ENCODE measurements at regions not wholly inside any gene's neighbourhood (a gene's known extent, or its start where the extent isn't known, plus 50 kb on each side); places are given as distances from the start of the nearest gene placed in this dataset.

GRCh38 chrX:10048707-10049106 is 81.5 kb downstream of the CLDN34 start:
- H3K4me3 ChIP-seq (ENCODE audit: low read length) = no peak overlapping the region

GRCh38 chrX:10049236-10049635 is 82.1 kb downstream of the CLDN34 start:
- Histone ChIP-seq H3K4me3 (ENCODE audit: low read length) (no peak overlapping the region), H3K27ac (ENCODE audit: low read length) (no peak overlapping the region), H3K9ac (ENCODE audit: low read length) (no peak overlapping the region), H3K36me3 (ENCODE audit: control insufficient read depth, low read depth, low read length) (no peaks in the 10 kb centered on the region), H3K4me1 (ENCODE audit: control insufficient read depth, low read depth, low read length) (peaks cover 47% of the 10 kb centered on the region), H3K9me3 (ENCODE audit: control insufficient read depth, low read depth, low read length) (no peaks in the 10 kb centered on the region), H3K27me3 (ENCODE audit: control insufficient read depth, insufficient read depth, low read length) (no peaks in the 10 kb centered on the region)

More at GRCh38 chrX:10048707-10049106, 81.5 kb downstream of the CLDN34 start:
- Histone ChIP-seq H3K27me3 (ENCODE audit: control insufficient read depth, insufficient read depth, low read length) (no peaks in the 10 kb centered on the region), H3K9me3 (ENCODE audit: control insufficient read depth, low read depth, low read length) (no peaks in the 10 kb centered on the region), H3K9ac (ENCODE audit: low read length) (no peak overlapping the region), H3K27ac (ENCODE audit: low read length) (no peak overlapping the region), H3K4me1 (ENCODE audit: control insufficient read depth, low read depth, low read length) (peaks cover 47% of the 10 kb centered on the region), H3K36me3 (ENCODE audit: control insufficient read depth, low read depth, low read length) (no peaks in the 10 kb centered on the region)

GRCh38 chrX:10050481-10050880 is 83.3 kb downstream of the CLDN34 start:
- Histone ChIP-seq H3K36me3 (ENCODE audit: control insufficient read depth, low read depth, low read length) (no peaks in the 10 kb centered on the region), H3K9ac (ENCODE audit: low read length) (no peak overlapping the region), H3K9me3 (ENCODE audit: control insufficient read depth, low read depth, low read length) (no peaks in the 10 kb centered on the region), H3K4me3 (ENCODE audit: low read length) (peak overlapping the region; percentile 13), H3K4me1 (ENCODE audit: control insufficient read depth, low read depth, low read length) (peaks cover 47% of the 10 kb centered on the region), H3K27me3 (ENCODE audit: control insufficient read depth, insufficient read depth, low read length) (no peaks in the 10 kb centered on the region), H3K27ac (ENCODE audit: low read length) (no peak overlapping the region)

- Histone ChIP-seq H3K9me3 (ENCODE audit: control insufficient read depth, low read depth, low read length) (no peaks in the 10 kb centered on the region), H3K27ac (ENCODE audit: low read length) (no peak overlapping the region), H3K4me1 (ENCODE audit: control insufficient read depth, low read depth, low read length) (peaks cover 47% of the 10 kb centered on the region), H3K27me3 (ENCODE audit: control insufficient read depth, insufficient read depth, low read length) (no peaks in the 10 kb centered on the region), H3K4me3 (ENCODE audit: low read length) (no peak overlapping the region), H3K9ac (ENCODE audit: low read length) (no peak overlapping the region), H3K36me3 (ENCODE audit: control insufficient read depth, low read depth, low read length) (no peaks in the 10 kb centered on the region)
Observed at GRCh38 chrX:10051866-10052480, 84.8 kb downstream of the CLDN34 start.

- no peak overlapping the region for H3K9ac ChIP-seq (ENCODE audit: low read length)
- no peaks in the 10 kb centered on the region for H3K36me3 ChIP-seq (ENCODE audit: control insufficient read depth, low read depth, low read length)
- no peak overlapping the region for H3K27ac ChIP-seq (ENCODE audit: low read length)
- H3K9me3 ChIP-seq (ENCODE audit: control insufficient read depth, low read depth, low read length) = no peaks in the 10 kb centered on the region
- H3K4me1 ChIP-seq (ENCODE audit: control insufficient read depth, low read depth, low read length) = peaks cover 38% of the 10 kb centered on the region
- no peaks in the 10 kb centered on the region for H3K27me3 ChIP-seq (ENCODE audit: control insufficient read depth, insufficient read depth, low read length)
- H3K4me3 ChIP-seq (ENCODE audit: low read length) = no peak overlapping the region
Observed at GRCh38 chrX:10052906-10053625, 85.9 kb downstream of the CLDN34 start.

- Histone ChIP-seq H3K27ac (ENCODE audit: low read length) (no peak overlapping the region), H3K4me3 (ENCODE audit: low read length) (no peak overlapping the region), H3K4me1 (ENCODE audit: control insufficient read depth, low read depth, low read length) (peaks cover 27% of the 10 kb centered on the region), H3K9ac (ENCODE audit: low read length) (no peak overlapping the region), H3K27me3 (ENCODE audit: control insufficient read depth, insufficient read depth, low read length) (no peaks in the 10 kb centered on the region), H3K36me3 (ENCODE audit: control insufficient read depth, low read depth, low read length) (no peaks in the 10 kb centered on the region), H3K9me3 (ENCODE audit: control insufficient read depth, low read depth, low read length) (no peaks in the 10 kb centered on the region)
Observed at GRCh38 chrX:10054396-10054795, 87.2 kb downstream of the CLDN34 start.

GRCh38 chrX:10055430-10055829 is 88.3 kb downstream of the CLDN34 start:
- H3K4me1 ChIP-seq (ENCODE audit: control insufficient read depth, low read depth, low read length) = peaks cover 17% of the 10 kb centered on the region
- no peak overlapping the region for H3K9ac ChIP-seq (ENCODE audit: low read length)
- no peaks in the 10 kb centered on the region for H3K27me3 ChIP-seq (ENCODE audit: control insufficient read depth, insufficient read depth, low read length)
- H3K9me3 ChIP-seq (ENCODE audit: control insufficient read depth, low read depth, low read length) = no peaks in the 10 kb centered on the region
- H3K36me3 ChIP-seq (ENCODE audit: control insufficient read depth, low read depth, low read length) = no peaks in the 10 kb centered on the region
- no peak overlapping the region for H3K27ac ChIP-seq (ENCODE audit: low read length)
- no peak overlapping the region for H3K4me3 ChIP-seq (ENCODE audit: low read length)

- H3K4me3 ChIP-seq (ENCODE audit: low read length) = no peak overlapping the region
- no peak overlapping the region for H3K27ac ChIP-seq (ENCODE audit: low read length)
- H3K36me3 ChIP-seq (ENCODE audit: control insufficient read depth, low read depth, low read length) = peaks cover 2% of the 10 kb centered on the region
- peaks cover 15% of the 10 kb centered on the region for H3K4me1 ChIP-seq (ENCODE audit: control insufficient read depth, low read depth, low read length)
- no peaks in the 10 kb centered on the region for H3K9me3 ChIP-seq (ENCODE audit: control insufficient read depth, low read depth, low read length)
- no peak overlapping the region for H3K9ac ChIP-seq (ENCODE audit: low read length)
- H3K27me3 ChIP-seq (ENCODE audit: control insufficient read depth, insufficient read depth, low read length) = no peaks in the 10 kb centered on the region
Observed at GRCh38 chrX:10062352-10062751, 94.4 kb upstream of the CLCN4 start.

GRCh38 chrX:10062980-10063379 is 93.8 kb upstream of the CLCN4 start:
- Histone ChIP-seq H3K27me3 (ENCODE audit: control insufficient read depth, insufficient read depth, low read length) (no peaks in the 10 kb centered on the region), H3K4me1 (ENCODE audit: control insufficient read depth, low read depth, low read length) (peaks cover 15% of the 10 kb centered on the region), H3K4me3 (ENCODE audit: low read length) (no peak overlapping the region), H3K9ac (ENCODE audit: low read length) (no peak overlapping the region), H3K27ac (ENCODE audit: low read length) (no peak overlapping the region), H3K9me3 (ENCODE audit: control insufficient read depth, low read depth, low read length) (no peaks in the 10 kb centered on the region), H3K36me3 (ENCODE audit: control insufficient read depth, low read depth, low read length) (peaks cover 8% of the 10 kb centered on the region)

- no peaks in the 10 kb centered on the region for H3K9me3 ChIP-seq (ENCODE audit: control insufficient read depth, low read depth, low read length)
- H3K4me1 ChIP-seq (ENCODE audit: control insufficient read depth, low read depth, low read length) = peaks cover 15% of the 10 kb centered on the region
- H3K27me3 ChIP-seq (ENCODE audit: control insufficient read depth, insufficient read depth, low read length) = no peaks in the 10 kb centered on the region
- H3K36me3 ChIP-seq (ENCODE audit: control insufficient read depth, low read depth, low read length) = peaks cover 8% of the 10 kb centered on the region
- no peak overlapping the region for H3K9ac ChIP-seq (ENCODE audit: low read length)
- H3K27ac ChIP-seq (ENCODE audit: low read length) = no peak overlapping the region
- H3K4me3 ChIP-seq (ENCODE audit: low read length) = no peak overlapping the region
Observed at GRCh38 chrX:10064736-10065135, 92.0 kb upstream of the CLCN4 start.

GRCh38 chrX:10070714-10071436 is 85.9 kb upstream of the CLCN4 start:
- no peaks in the 10 kb centered on the region for H3K4me1 ChIP-seq (ENCODE audit: control insufficient read depth, low read depth, low read length)
- no peaks in the 10 kb centered on the region for H3K9me3 ChIP-seq (ENCODE audit: control insufficient read depth, low read depth, low read length)
- H3K27ac ChIP-seq (ENCODE audit: low read length) = no peak overlapping the region
- no peak overlapping the region for H3K4me3 ChIP-seq (ENCODE audit: low read length)
- no peaks in the 10 kb centered on the region for H3K27me3 ChIP-seq (ENCODE audit: control insufficient read depth, insufficient read depth, low read length)
- H3K36me3 ChIP-seq (ENCODE audit: control insufficient read depth, low read depth, low read length) = peaks cover 8% of the 10 kb centered on the region
- no peak overlapping the region for H3K9ac ChIP-seq (ENCODE audit: low read length)

Data from iPS-18a (cell line).